Osteocyte (in vitro differentiated cells): ENCODE measurements at regions not wholly inside any gene's neighbourhood (a gene's known extent, or its start where the extent isn't known, plus 50 kb on each side); places are given as distances from the start of the nearest gene placed in this dataset.
A peak's percentile ranks its signal among the peaks of the same experiment; 100 is the strongest.
"Not testable (repeated sequence)": the region's sequence is repeated elsewhere in the genome, so short reads cannot be mapped to it uniquely, and the experiment has no call there.

Experiments
- DNase-seq: peaks from one replicate; pipeline ENCODE4 v3.0.0; 2021; ENCODE audit warnings: mixed read lengths; ENCODE audit not compliant: unreplicated experiment; ENCODE audit errors: extremely low spot score
- H3K27ac Mint-ChIP-seq: one replicate; pipeline ENCODE4 v1.8.0; 2021; ENCODE audit warnings: mild to moderate bottlenecking, mixed read lengths; ENCODE audit not compliant: unreplicated experiment
- H3K27me3 Mint-ChIP-seq: one replicate; pipeline ENCODE4 v1.8.0; 2021; ENCODE audit warnings: mixed read lengths; ENCODE audit not compliant: unreplicated experiment
- H3K36me3 Mint-ChIP-seq: one replicate; pipeline ENCODE4 v1.8.0; 2021; ENCODE audit warnings: mixed read lengths; ENCODE audit not compliant: unreplicated experiment
- H3K4me1 Mint-ChIP-seq: one replicate; pipeline ENCODE4 v1.8.0; 2021; ENCODE audit warnings: mixed read lengths; ENCODE audit not compliant: unreplicated experiment
- H3K4me3 Mint-ChIP-seq: one replicate; pipeline ENCODE4 v1.8.0; 2021; ENCODE audit warnings: mild to moderate bottlenecking, moderate library complexity, mixed read lengths; ENCODE audit not compliant: unreplicated experiment
- H3K9me3 Mint-ChIP-seq: one replicate; pipeline ENCODE4 v1.8.0; 2021; ENCODE audit warnings: mixed read lengths; ENCODE audit not compliant: unreplicated experiment
- TF ChIP-seq, protein P1 (sequence below): fragments of 200-600 bp; sonication (generic); IDR thresholded peaks from 2 replicates; pipeline ENCODE4 v1.5.0; 2021; ENCODE audit warnings: antibody characterized with exemption, mild to moderate bottlenecking, moderate library complexity

- H3K27me3 Mint-ChIP-seq, result no peaks in the 10 kb centered on the region
- no peak overlapping the region for H3K27ac Mint-ChIP-seq
- TF ChIP-seq, protein P1, sequence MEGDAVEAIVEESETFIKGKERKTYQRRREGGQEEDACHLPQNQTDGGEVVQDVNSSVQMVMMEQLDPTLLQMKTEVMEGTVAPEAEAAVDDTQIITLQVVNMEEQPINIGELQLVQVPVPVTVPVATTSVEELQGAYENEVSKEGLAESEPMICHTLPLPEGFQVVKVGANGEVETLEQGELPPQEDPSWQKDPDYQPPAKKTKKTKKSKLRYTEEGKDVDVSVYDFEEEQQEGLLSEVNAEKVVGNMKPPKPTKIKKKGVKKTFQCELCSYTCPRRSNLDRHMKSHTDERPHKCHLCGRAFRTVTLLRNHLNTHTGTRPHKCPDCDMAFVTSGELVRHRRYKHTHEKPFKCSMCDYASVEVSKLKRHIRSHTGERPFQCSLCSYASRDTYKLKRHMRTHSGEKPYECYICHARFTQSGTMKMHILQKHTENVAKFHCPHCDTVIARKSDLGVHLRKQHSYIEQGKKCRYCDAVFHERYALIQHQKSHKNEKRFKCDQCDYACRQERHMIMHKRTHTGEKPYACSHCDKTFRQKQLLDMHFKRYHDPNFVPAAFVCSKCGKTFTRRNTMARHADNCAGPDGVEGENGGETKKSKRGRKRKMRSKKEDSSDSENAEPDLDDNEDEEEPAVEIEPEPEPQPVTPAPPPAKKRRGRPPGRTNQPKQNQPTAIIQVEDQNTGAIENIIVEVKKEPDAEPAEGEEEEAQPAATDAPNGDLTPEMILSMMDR, result no peak
- no peaks in the 10 kb centered on the region for H3K36me3 Mint-ChIP-seq
- DNase-seq, result no peak
- H3K4me1 Mint-ChIP-seq, result no peaks in the 10 kb centered on the region
- no peaks in the 10 kb centered on the region for H3K9me3 Mint-ChIP-seq
- no peak overlapping the region for H3K4me3 Mint-ChIP-seq
Observed at GRCh38 chr1:196034080-196034706, 574.0 kb downstream of the KCNT2 start.

- H3K4me3 Mint-ChIP-seq, H3K9me3 Mint-ChIP-seq, H3K4me1 Mint-ChIP-seq, H3K27ac Mint-ChIP-seq, DNase-seq, H3K36me3 Mint-ChIP-seq, H3K27me3 Mint-ChIP-seq: not testable (repeated sequence)
Observed at GRCh38 chr1:196031387-196031786, 576.9 kb downstream of the KCNT2 start.

DNA sequence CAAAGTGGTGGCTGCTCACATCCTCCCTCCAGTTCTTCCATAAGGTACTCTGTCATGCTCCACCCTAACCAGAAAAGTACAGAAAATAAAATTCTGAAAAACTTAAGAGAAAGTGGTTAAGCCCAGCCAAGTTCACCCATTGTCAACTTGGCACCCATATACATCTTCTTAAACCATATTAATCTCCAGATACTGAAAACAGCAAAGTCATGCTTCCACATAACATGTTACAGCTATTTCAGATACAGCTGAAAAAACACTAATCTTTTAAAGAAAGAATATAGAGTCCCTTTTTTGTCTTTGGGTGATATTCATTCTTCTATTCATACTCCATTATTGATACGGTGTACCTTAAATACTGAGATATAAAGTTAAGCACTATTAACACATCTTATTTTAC, 577.8 kb downstream of the KCNT2 start:
- Mint-ChIP-seq H3K4me1 (no peaks in the 10 kb centered on the region), H3K4me3 (no peak overlapping the region), H3K9me3 (no peaks in the 10 kb centered on the region), H3K36me3 (no peaks in the 10 kb centered on the region), H3K27ac (no peak overlapping the region), H3K27me3 (no peaks in the 10 kb centered on the region)
- TF ChIP-seq, protein P1, result no peak
- no peak for DNase-seq

DNA sequence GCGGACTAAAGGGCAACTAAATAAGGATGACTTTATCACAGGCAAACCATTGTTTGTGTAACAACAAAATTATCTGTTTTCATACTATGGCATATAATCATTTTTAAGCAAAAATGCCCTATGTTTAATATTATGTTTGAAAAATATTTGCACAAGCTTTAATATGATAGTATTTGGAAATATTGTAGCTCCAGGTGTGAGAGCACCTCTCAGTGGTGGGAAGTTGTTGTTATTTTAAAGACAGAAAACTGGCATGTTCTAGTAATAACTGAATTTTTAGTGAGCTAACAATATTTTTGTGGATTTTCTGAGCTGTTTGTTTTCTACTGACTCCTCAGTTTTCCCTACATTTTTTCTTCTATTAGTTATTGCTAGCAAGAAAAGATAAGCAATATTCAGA, 578.8 kb downstream of the KCNT2 start:
- Mint-ChIP-seq H3K4me1 (no peaks in the 10 kb centered on the region), H3K27ac (no peak overlapping the region), H3K9me3 (no peaks in the 10 kb centered on the region), H3K36me3 (no peaks in the 10 kb centered on the region), H3K4me3 (no peak overlapping the region), H3K27me3 (no peaks in the 10 kb centered on the region)
- DNase-seq, result no peak
- TF ChIP-seq, protein P1, result peak; percentile 11

- no peaks in the 10 kb centered on the region for H3K9me3 Mint-ChIP-seq
- no peaks in the 10 kb centered on the region for H3K27me3 Mint-ChIP-seq
- TF ChIP-seq, protein P1, result no peak
Observed at GRCh38 chr1:196027127-196027526, 581.1 kb downstream of the KCNT2 start.

DNA sequence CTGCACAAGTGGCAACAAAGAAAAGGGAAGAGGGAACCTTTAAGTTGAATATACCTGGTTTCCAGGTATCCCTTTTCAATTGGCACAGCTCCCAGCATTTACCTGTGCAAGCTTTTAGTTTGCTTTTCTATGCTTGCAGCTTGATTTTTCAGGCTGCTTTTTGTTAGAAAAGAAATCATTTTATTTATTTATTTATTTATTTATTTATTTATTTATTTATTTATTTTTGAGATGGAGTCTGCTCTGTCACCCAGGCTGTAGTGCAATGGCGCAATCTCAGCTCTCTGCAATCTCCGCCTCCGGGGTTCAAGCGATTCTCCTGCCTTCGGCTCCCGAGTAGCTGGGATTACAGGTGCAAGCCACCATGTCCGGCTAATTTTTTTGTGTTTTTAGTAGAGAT, 587.1 kb downstream of the KCNT2 start:
- H3K4me1 Mint-ChIP-seq, H3K27ac Mint-ChIP-seq, H3K36me3 Mint-ChIP-seq, H3K4me3 Mint-ChIP-seq, DNase-seq, H3K27me3 Mint-ChIP-seq, H3K9me3 Mint-ChIP-seq: not testable (repeated sequence)

More at GRCh38 chr1:196027127-196027526, 581.1 kb downstream of the KCNT2 start:
- Mint-ChIP-seq H3K27ac (no peak overlapping the region), H3K36me3 (no peaks in the 10 kb centered on the region), H3K4me3 (no peak overlapping the region), H3K4me1 (no peaks in the 10 kb centered on the region)
- no peak for DNase-seq
